Cardiac muscle cell (in vitro differentiated cells and primary cell): ENCODE measurements at regions not wholly inside any gene's neighbourhood (a gene's known extent, or its start where the extent isn't known, plus 50 kb on each side); places are given as distances from the start of the nearest gene placed in this dataset.

Source experiments
- DNase-seq, 2 donors: peaks; one replicate each; pipeline versions ENCODE4 v3.0.0 to v3.0.0-alpha.2; 2010 to 2017; ENCODE audit warnings: low read depth in 1 of 2, low spot score in 1 of 2
- H3K27ac ChIP-seq: fragments of 200-600 bp; sonication (generic); 2 replicates; pipeline ENCODE4 v1.5.1; 2016
- H3K27me3 ChIP-seq: fragments of 200-600 bp; sonication (generic); 2 replicates; pipeline ENCODE4 v1.6.0; 2016; ENCODE audit warnings: control low read depth
- H3K36me3 ChIP-seq: fragments of 200-600 bp; sonication (generic); 2 replicates; pipeline ENCODE4 v1.5.1; 2016; ENCODE audit warnings: control low read depth
- H3K4me1 ChIP-seq: fragments of 200-600 bp; sonication (generic); 2 replicates; pipeline ENCODE4 v1.8.1; 2017; ENCODE audit warnings: low read depth, mild to moderate bottlenecking, mixed run types
- H3K4me3 ChIP-seq: fragments of 200-600 bp; sonication (generic); 2 replicates; pipeline ENCODE4 v1.5.1; 2016; ENCODE audit warnings: mild to moderate bottlenecking
- H3K9me3 ChIP-seq: fragments of 200-600 bp; sonication (generic); 2 replicates; pipeline ENCODE4 v1.5.1; 2017; ENCODE audit warnings: low read depth, mild to moderate bottlenecking, control low read depth
- CTCF ChIP-seq: IDR thresholded peaks from 2 replicates; pipeline ENCODE4 v1.5.1; 2012; ENCODE audit warnings: low read depth, mild to moderate bottlenecking, low read length

- Histone ChIP-seq H3K4me3 (no peak overlapping the region), H3K9me3 (no peaks in the 10 kb centered on the region), H3K36me3 (no peaks in the 10 kb centered on the region), H3K27me3 (no peaks in the 10 kb centered on the region), H3K27ac (no peak overlapping the region), H3K4me1 (no peaks in the 10 kb centered on the region)
- TF ChIP-seq CTCF: no peak
- DNase-seq: no peak
These were observed 974.3 kb downstream of the VRK1 start for GRCh38 chr14:97771340-97772045.

DNA sequence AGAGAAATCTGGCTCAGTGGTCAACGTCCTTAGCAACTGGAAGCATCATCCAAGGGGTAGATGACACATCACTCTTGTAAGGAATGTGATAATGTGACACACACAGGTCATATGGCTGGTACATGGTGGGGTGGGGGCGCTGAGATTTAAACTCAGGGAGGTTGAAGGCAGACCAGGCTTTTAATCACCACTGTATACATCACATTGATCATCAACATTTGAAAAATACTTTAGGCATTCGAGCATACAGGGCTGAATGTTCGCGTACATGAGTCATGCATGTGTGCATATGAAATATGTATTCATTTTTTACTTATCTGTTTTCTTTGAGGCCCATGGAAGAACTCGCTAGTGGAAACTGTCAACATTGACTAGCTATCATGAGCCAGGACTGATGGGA is 976.4 kb downstream of the VRK1 start:
- Histone ChIP-seq H3K36me3 (no peaks in the 10 kb centered on the region), H3K4me1 (no peaks in the 10 kb centered on the region), H3K4me3 (no peak overlapping the region), H3K9me3 (no peaks in the 10 kb centered on the region), H3K27ac (no peak overlapping the region), H3K27me3 (no peaks in the 10 kb centered on the region)
- TF ChIP-seq CTCF: no peak
- no peak for DNase-seq

GRCh38 chr14:97776890-97777558 is 979.8 kb downstream of the VRK1 start:
- H3K36me3 ChIP-seq: no peaks in the 10 kb centered on the region
- H3K27ac ChIP-seq: no peak overlapping the region
- no peaks in the 10 kb centered on the region for H3K9me3 ChIP-seq
- no peaks in the 10 kb centered on the region for H3K27me3 ChIP-seq
- no peak for DNase-seq
- TF ChIP-seq CTCF: no peak
- no peak overlapping the region for H3K4me3 ChIP-seq
- no peaks in the 10 kb centered on the region for H3K4me1 ChIP-seq

DNA sequence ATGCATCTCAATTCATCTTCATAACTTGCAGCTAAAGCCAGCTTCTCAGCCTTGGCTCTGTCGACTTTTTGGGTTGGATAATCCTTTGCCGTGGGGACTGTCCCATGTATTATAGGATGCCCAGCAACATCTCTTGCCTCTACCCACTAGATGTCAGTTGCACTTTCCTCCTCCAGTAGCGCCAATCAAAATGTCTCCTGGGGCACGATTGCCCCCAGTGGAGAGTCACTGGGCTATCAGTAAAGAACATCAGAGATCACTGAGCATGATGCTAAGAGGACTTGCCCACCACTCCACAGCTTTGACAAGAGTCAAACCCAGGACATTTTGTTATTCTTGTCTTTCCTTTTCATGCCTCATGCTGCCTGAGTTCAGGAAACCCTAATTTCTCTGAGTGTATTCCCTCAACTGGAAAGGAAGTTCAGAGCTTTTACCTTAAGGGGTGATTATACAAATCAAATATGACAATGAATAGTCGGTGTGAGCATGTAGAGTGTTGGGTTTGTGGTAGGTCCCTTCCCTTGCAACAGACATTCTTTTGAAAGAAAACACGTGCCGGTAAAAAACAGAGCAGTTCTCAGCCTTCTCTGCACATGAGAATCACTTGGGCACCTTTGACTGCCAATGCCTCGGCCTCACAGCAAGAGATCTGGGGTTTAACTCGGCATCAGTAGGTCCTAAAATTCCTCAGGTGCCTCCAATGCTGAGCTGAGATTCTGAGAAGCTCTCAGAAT is 980.6 kb downstream of the VRK1 start:
- Histone ChIP-seq H3K36me3 (no peaks in the 10 kb centered on the region), H3K4me3 (no peak overlapping the region), H3K9me3 (no peaks in the 10 kb centered on the region), H3K4me1 (no peaks in the 10 kb centered on the region), H3K27ac (no peak overlapping the region), H3K27me3 (no peaks in the 10 kb centered on the region)
- no peak for DNase-seq
- no peak for TF ChIP-seq CTCF

DNA sequence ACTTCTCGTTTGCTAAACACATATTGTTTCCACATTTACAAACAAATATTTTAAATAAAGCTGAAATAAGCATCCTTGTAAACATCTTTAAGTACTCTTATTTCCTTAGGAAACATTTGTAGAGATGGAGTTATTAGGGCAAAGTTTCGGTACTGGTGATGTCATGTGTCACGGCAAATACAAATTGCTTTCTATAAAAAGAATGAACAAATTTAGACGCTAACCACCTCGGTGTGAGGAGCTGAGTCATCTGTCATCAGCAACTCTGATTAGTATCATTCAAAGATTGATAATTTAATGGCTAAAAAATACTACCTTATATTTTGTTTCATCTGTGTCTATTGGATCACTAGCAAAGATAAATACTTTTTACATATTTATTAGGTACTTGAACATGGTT is 982.0 kb downstream of the VRK1 start:
- H3K4me3 ChIP-seq: no peak overlapping the region

More for the DNA sequence above, 982.0 kb downstream of the VRK1 start:
- Histone ChIP-seq H3K9me3 (no peaks in the 10 kb centered on the region), H3K27me3 (no peaks in the 10 kb centered on the region), H3K27ac (no peak overlapping the region), H3K36me3 (no peaks in the 10 kb centered on the region), H3K4me1 (no peaks in the 10 kb centered on the region)
- TF ChIP-seq CTCF: no peak
- DNase-seq: no peak
